ENCODE measurements at regions not wholly inside any gene's neighbourhood (a gene's known extent, or its start where the extent isn't known, plus 50 kb on each side); places are given as distances from the start of the nearest gene placed in this dataset.

DNA sequence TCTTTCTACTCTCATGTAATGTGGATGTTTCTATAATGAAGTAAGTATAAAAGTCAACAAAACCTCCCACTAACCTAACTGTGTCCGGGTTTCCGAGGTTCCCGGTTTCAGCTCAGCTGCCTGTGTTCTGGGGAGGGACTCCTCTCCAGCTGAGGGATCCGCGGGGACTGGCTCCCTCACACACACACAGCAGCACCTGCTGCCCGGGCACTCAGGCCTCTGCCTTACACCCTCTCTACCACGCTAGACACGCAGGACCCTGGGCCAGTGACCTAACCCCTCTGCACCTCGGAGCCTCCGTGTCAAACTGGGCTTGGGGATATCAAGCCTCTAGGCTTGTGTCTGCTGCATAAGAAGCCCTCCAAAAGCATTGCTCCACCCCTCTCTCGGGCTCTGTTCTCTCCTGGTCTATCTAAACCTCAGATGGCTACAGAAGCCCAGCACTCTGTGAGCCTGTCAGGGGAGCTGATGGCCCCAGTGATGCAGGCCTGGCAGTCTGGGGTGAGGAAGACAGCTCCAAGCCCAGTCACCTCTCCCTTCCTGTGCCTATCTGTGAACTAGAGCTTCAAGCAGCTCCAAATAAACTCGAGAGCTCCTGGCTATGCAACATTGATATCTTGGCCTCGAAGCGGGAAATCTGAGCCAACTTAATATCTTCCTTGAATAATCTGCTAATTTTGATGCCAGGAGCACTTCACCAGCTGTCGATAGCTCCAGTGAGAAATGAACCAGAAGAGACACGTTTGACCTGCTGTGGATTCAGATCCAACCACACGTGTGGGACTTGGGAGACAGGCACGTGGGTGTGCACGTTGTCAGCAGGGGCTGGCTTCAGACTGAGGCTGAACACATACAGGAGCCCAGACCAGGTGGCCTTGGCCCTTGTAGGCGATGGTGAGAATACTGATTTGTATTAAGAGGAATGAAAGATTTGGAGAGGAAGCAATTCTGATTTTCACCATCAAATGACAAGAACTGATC lies 232.7 kb upstream of the B3GAT1 start:
- TF ChIP-seq, protein P1, sequence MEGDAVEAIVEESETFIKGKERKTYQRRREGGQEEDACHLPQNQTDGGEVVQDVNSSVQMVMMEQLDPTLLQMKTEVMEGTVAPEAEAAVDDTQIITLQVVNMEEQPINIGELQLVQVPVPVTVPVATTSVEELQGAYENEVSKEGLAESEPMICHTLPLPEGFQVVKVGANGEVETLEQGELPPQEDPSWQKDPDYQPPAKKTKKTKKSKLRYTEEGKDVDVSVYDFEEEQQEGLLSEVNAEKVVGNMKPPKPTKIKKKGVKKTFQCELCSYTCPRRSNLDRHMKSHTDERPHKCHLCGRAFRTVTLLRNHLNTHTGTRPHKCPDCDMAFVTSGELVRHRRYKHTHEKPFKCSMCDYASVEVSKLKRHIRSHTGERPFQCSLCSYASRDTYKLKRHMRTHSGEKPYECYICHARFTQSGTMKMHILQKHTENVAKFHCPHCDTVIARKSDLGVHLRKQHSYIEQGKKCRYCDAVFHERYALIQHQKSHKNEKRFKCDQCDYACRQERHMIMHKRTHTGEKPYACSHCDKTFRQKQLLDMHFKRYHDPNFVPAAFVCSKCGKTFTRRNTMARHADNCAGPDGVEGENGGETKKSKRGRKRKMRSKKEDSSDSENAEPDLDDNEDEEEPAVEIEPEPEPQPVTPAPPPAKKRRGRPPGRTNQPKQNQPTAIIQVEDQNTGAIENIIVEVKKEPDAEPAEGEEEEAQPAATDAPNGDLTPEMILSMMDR (IDR thresholded peaks at IDR 0.05 in 4 of 5, conservative IDR thresholded peaks at IDR 0.05 in 1 of 5) = no peak
- no peak for TF ChIP-seq POLR2A (IDR thresholded peaks at IDR 0.05)
